SH-SY5Y (cell line): ENCODE measurements at regions not wholly inside any gene's neighbourhood (a gene's known extent, or its start where the extent isn't known, plus 50 kb on each side); places are given as distances from the start of the nearest gene placed in this dataset.

Experiments used
- GATA2 ChIP-seq: IDR thresholded peaks from 2 replicates; pipeline ENCODE4 v1.6.1; 2011; ENCODE audit warnings: mild to moderate bottlenecking, low read depth, low read length
- GATA3 ChIP-seq: IDR thresholded peaks from 2 replicates; pipeline ENCODE4 v1.6.1; 2011; ENCODE audit warnings: low read depth, mild to moderate bottlenecking, low read length, moderate library complexity

GRCh38 chr1:115398745-115399144 is 60.7 kb upstream of the NGF start:
- TF ChIP-seq GATA3 = no peak
- TF ChIP-seq GATA2 = no peak
